ENCODE measurements at regions not wholly inside any gene's neighbourhood (a gene's known extent, or its start where the extent isn't known, plus 50 kb on each side); places are given as distances from the start of the nearest gene placed in this dataset.
"Not testable (repeated sequence)": the region's sequence is repeated elsewhere in the genome, so short reads cannot be mapped to it uniquely, and the experiment has no call there.

DNA sequence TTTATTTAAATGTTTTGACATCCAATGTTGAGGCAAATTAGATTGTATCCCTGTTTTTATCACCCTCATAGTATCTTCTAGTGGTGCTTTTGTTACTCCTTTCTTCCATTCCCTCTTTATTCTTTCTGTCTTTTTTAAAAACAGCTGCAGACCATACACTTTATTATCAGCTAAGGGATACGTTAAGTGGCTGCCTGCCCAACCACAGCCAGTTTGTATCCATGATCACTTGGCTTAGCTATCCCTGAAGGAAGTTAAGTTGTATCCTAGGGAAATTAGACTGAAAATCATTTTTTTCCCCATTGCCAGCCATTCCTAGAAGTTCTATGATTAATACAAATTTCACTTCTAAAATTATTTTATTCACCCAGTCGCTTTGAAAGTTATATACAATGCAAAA, 1032.7 kb downstream of the NR2F1-AS1 start:
- H3K4me1 ChIP-seq (ENCODE audit: low read depth): no peaks in the 10 kb centered on the region
- no peaks in the 10 kb centered on the region for H3K36me3 ChIP-seq (ENCODE audit: low read depth)
- DNase-seq (no peak), ATAC-seq (no peak)
- no peaks in the 10 kb centered on the region for H3K9me3 ChIP-seq
- H3K4me3 ChIP-seq: no peak overlapping the region
- intact Hi-C loops (cut with DNase I, micrococcal nuclease): no loop called here
- TF ChIP-seq, protein P1, sequence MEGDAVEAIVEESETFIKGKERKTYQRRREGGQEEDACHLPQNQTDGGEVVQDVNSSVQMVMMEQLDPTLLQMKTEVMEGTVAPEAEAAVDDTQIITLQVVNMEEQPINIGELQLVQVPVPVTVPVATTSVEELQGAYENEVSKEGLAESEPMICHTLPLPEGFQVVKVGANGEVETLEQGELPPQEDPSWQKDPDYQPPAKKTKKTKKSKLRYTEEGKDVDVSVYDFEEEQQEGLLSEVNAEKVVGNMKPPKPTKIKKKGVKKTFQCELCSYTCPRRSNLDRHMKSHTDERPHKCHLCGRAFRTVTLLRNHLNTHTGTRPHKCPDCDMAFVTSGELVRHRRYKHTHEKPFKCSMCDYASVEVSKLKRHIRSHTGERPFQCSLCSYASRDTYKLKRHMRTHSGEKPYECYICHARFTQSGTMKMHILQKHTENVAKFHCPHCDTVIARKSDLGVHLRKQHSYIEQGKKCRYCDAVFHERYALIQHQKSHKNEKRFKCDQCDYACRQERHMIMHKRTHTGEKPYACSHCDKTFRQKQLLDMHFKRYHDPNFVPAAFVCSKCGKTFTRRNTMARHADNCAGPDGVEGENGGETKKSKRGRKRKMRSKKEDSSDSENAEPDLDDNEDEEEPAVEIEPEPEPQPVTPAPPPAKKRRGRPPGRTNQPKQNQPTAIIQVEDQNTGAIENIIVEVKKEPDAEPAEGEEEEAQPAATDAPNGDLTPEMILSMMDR (IDR thresholded peaks at IDR 0.05): no peak

DNA sequence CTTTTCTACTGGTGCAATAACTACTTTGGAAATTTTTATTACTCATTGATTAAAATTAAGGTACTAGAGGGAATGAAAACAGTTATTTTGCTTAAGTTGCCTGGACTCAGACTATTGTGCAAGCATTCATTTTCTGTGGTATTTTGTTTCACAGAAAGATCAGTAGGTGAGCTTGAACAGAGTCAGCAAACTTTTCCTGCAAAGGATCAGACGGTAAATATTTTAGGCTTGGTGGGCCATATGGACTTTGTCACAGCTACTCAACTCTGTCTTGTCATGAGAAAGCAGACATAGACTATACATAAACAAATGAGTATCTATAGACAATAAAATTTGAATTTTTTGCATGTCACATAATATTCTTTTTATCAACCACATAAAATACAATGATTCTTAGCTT, 1036.4 kb downstream of the NR2F1-AS1 start:
- no peaks in the 10 kb centered on the region for H3K4me1 ChIP-seq (ENCODE audit: low read depth)
- DNase-seq: no peak
- intact Hi-C loops (cut with DNase I, micrococcal nuclease): no loop called here

DNA sequence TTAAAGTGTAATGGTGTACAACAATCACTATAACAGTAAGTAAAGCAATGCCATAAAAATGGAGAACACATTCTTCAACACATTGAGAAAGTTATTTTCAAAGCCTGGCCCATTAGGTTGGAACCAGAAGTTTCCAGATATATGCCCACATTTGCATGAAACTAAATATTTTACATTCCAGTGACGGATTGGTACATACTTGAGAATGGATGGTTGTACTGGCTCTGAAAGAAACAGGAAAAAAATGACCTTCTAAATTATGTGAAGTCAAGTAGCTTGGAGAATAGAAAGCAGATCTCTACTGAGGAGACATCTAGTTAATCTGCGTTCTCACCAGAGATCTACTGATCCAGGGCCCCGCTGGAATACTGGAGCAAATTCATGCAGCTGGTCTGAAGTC, 1037.0 kb downstream of the NR2F1-AS1 start:
- no peak for DNase-seq
- TF ChIP-seq, protein P1 (IDR thresholded peaks at IDR 0.05): no peak
- intact Hi-C loops (cut with DNase I, micrococcal nuclease): no loop called here
- H3K36me3 ChIP-seq (ENCODE audit: low read depth): no peaks in the 10 kb centered on the region
- H3K4me3 ChIP-seq: no peak overlapping the region
- no peaks in the 10 kb centered on the region for H3K4me1 ChIP-seq (ENCODE audit: low read depth)
- no peak for ATAC-seq
- no peaks in the 10 kb centered on the region for H3K9me3 ChIP-seq

More for the DNA sequence above, 1036.4 kb downstream of the NR2F1-AS1 start:
- TF ChIP-seq, protein P1 (IDR thresholded peaks at IDR 0.05): no peak
- Histone ChIP-seq H3K9me3 (no peaks in the 10 kb centered on the region), H3K36me3 (ENCODE audit: low read depth) (no peaks in the 10 kb centered on the region), H3K4me3 (no peak overlapping the region)
- ATAC-seq: no peak

DNA sequence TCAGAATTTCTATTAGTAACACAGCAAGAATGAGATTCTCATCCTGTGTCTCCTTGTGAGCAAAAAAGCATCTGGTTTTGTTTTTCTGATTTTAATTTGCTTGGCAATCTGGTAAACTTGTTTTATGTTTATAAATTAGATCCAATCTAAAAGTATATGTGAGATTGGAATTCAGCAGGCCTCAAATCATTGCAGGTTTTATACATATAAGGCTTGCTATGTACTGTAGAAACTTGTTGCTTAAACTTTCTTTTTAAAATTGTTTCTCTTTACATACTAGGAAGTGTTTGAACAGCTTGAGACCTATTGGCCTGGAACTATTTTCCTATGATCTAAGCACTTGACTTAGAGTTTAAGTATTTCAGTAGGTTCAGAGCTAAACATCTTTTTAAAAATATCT, 1037.8 kb downstream of the NR2F1-AS1 start:
- Histone ChIP-seq H3K36me3 (ENCODE audit: low read depth) (no peaks in the 10 kb centered on the region), H3K4me3 (no peak overlapping the region), H3K9me3 (no peaks in the 10 kb centered on the region), H3K4me1 (ENCODE audit: low read depth) (no peaks in the 10 kb centered on the region)
- ATAC-seq: no peak
- intact Hi-C loops (cut with DNase I, micrococcal nuclease): no loop called here
- DNase-seq: no peak
- TF ChIP-seq, protein P1 (IDR thresholded peaks at IDR 0.05): no peak

DNA sequence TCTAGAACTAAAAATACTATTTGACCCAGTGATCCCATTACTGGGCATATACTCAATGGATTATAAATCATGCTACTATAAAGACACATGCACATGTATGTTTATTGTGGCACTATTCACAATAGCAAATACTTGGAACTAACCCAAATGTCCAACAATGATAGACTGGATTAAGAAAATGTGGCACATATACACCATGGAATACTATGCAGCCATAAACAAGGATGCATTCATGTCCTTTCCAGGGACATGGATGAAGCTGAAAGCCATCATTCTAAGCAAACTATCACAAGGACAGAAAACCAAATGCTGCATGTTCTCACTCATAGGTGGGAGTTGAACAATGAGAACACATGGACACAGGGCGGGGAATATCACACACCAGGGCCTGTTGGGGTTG, 1039.0 kb downstream of the NR2F1-AS1 start:
- H3K4me1 ChIP-seq (ENCODE audit: low read depth); H3K36me3 ChIP-seq (ENCODE audit: low read depth); DNase-seq; ATAC-seq; intact Hi-C loops (cut with DNase I, micrococcal nuclease); H3K9me3 ChIP-seq; H3K4me3 ChIP-seq: not testable (repeated sequence)

DNA sequence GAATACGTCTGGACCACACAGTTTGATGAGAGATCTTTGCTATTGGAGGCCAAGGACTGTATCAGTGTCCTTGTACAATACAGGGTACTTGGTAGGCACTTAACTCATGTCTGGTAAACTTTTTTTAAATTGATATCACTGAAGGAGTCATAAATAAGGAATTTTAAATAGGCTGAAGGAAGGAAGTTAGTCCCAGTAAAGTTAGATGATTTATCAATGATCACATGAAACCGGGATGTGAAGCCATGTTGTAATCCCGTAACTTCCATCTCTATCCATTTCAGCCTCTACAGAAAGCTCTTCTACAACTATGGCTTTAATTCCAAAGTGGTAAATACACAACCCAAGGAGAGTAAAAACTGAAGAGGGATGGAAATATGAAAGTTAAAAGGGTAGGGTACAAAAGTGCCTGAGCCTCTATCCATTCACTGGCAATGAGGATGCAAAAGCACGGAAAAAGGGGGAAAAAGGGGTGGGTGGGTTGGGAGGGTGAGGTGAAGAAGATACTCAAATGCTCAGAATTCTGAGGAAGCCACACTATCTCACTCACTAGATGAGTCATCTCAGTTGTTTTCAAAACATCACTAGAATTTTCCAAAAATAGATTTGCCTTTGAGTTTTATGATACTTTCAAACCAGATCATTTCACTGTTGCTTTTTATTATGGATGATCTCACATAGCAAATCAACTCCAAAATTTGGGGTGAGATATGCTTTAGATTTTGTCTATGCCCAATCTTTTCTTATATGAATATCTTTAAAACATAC, 1053.5 kb downstream of the NR2F1-AS1 start:
- TF ChIP-seq, protein P1 (IDR thresholded peaks at IDR 0.05): no peak
- intact Hi-C loops (cut with DNase I, micrococcal nuclease): no loop called here
- no peak for ATAC-seq

More for the DNA sequence above, 1053.5 kb downstream of the NR2F1-AS1 start:
- no peak for DNase-seq
- Histone ChIP-seq H3K4me3 (no peak overlapping the region), H3K4me1 (ENCODE audit: low read depth) (no peaks in the 10 kb centered on the region), H3K9me3 (no peaks in the 10 kb centered on the region), H3K36me3 (ENCODE audit: low read depth) (no peaks in the 10 kb centered on the region)

Data from mucosa of descending colon (tissue), 3 donors.